ENCODE measurements at regions not wholly inside any gene's neighbourhood (a gene's known extent, or its start where the extent isn't known, plus 50 kb on each side); places are given as distances from the start of the nearest gene placed in this dataset.

GRCh38 chr18:75840131-75840530, 412.6 kb upstream of the SMIM21 start:
- TF ChIP-seq CTCF (IDR thresholded peaks at IDR 0.05 in 4 of 5, conservative IDR thresholded peaks at IDR 0.05 in 1 of 5): no peak
- no peak for TF ChIP-seq POLR2A (IDR thresholded peaks at IDR 0.05)
